Gastrocnemius medialis (tissue), 4 donors: ENCODE measurements at regions not wholly inside any gene's neighbourhood (a gene's known extent, or its start where the extent isn't known, plus 50 kb on each side); places are given as distances from the start of the nearest gene placed in this dataset.

Experiments used
- ATAC-seq, 2 donors: fragments of 150-250 bp; one replicate each; pipeline ENCODE4 v1.9.1; 2016
- DNase-seq, 2 donors: peaks; one replicate each; pipeline ENCODE4 v3.0.0-alpha.2; 2019
- H3K27ac ChIP-seq, 4 donors: fragments of 200-600 bp; sonication (generic); 1 replicate in 1 of 4; 2 replicates in 3 of 4; pipeline ENCODE4 v1.5.1; 2016 to 2018; ENCODE audit warnings: mild to moderate bottlenecking in 2 of 4, moderate library complexity in 1 of 4
- H3K27me3 ChIP-seq, 3 donors: fragments of 200-600 bp; sonication (generic) in 2 of 3; 1 replicate in 1 of 3; 2 replicates in 2 of 3; pipeline versions ENCODE4 v1.5.1 to v1.6.0; 2016 to 2019; ENCODE audit warnings: mild to moderate bottlenecking in 1 of 3, moderate library complexity in 1 of 3
- H3K36me3 ChIP-seq, 2 donors: fragments of 200-600 bp; sonication (generic) in 1 of 2; one replicate each; pipeline ENCODE4 v1.5.1; 2017 to 2018
- H3K4me1 ChIP-seq, 2 donors: fragments of 200-600 bp; sonication (generic) in 1 of 2; one replicate each; pipeline ENCODE4 v1.5.1; 2016 to 2017; ENCODE audit warnings: mild to moderate bottlenecking in 2 of 2
- H3K4me3 ChIP-seq, 4 donors: fragments of 200-600 bp; sonication (generic) in 3 of 4; 1 replicate in 1 of 4; 2 replicates in 3 of 4; pipeline ENCODE4 v1.5.1; 2016 to 2019; ENCODE audit warnings: mild to moderate bottlenecking in 2 of 4
- H3K9me3 ChIP-seq, 3 donors: fragments of 200-600 bp; sonication (generic) in 2 of 3; 1 replicate in 1 of 3; 2 replicates in 2 of 3; pipeline ENCODE4 v1.5.1; 2016 to 2019
- CTCF ChIP-seq, 5 experiments: fragments of 450-650 bp in 3 of 5; fragments of 200-600 bp in 2 of 5; sonication (generic) in 2 of 5; IDR thresholded peaks in 4 of 5; conservative IDR thresholded peaks in 1 of 5; 1 replicate in 4 of 5; 2 replicates in 1 of 5; pipeline ENCODE4 v1.5.1; 2016 to 2019; ENCODE audit warnings: antibody characterized with exemption in 5 of 5, mild to moderate bottlenecking in 3 of 5, moderate library complexity in 3 of 5
- POLR2A ChIP-seq, 2 donors: fragments of 450-650 bp; IDR thresholded peaks; one replicate each; pipeline ENCODE4 v1.6.1; 2017; ENCODE audit warnings: antibody characterized with exemption in 2 of 2, mild to moderate bottlenecking in 2 of 2, moderate library complexity in 2 of 2
- in situ Hi-C, 4 donors: fragments of 200-750 bp; cut with MboI; loops; one replicate each; pipeline versions ENCODE4 v1.15.0 to v1.8.0; 2017; ENCODE audit warnings: low sequenced_read_pairs in 4 of 4
- intact Hi-C: fragments of 100-400 bp; cut with DNase I; formaldehyde crosslinking; loops from one replicate; pipeline ENCODE4 v1.15.1; 2023; ENCODE audit warnings: low total_unique reads

- intact Hi-C loops: no loop called here
- ATAC-seq (no peak), DNase-seq (no peak)
- H3K4me3 ChIP-seq: no peak overlapping the region
- H3K9me3 ChIP-seq: no peaks in the 10 kb centered on the region
- in situ Hi-C loops: no loop called here
- H3K4me1 ChIP-seq: no peaks in the 10 kb centered on the region
- no peaks in the 10 kb centered on the region for H3K36me3 ChIP-seq
- TF ChIP-seq POLR2A (IDR thresholded peaks at IDR 0.05) (no peak), CTCF (IDR thresholded peaks at IDR 0.05 in 4 of 5, conservative IDR thresholded peaks at IDR 0.05 in 1 of 5) (no peak)
- H3K27me3 ChIP-seq: peaks cover under 1 to 19% (median 4%) of the 10 kb centered on the region in 3 donors
- H3K27ac ChIP-seq: no peak overlapping the region
These were observed 282.5 kb upstream of the FOXF1 start for GRCh38 chr16:86227801-86228200.

DNA sequence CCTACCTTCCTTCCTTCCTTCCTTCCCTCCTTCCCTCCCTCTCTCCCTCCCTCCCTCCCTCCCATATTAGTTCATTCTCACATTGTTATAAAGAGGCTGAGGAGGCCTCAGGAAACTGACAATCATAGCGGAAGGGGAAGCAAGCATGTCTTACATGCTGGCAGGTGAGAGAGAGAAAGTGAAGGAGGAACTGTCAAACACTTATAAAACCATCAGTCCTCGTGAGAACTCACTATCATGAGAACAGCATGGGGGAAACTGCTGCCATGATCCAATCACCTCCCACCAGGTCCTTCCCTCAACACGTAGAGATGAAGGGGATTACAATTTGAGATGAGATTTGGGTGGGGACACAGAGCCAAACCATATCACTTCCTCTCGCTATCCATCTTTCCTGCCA lies 281.6 kb upstream of the FOXF1 start:
- DNase-seq: no peak
- TF ChIP-seq POLR2A (IDR thresholded peaks at IDR 0.05) (no peak), CTCF (IDR thresholded peaks at IDR 0.05 in 4 of 5, conservative IDR thresholded peaks at IDR 0.05 in 1 of 5) (no peak)
- in situ Hi-C loops (no loop called here), intact Hi-C loops (no loop called here)
- peaks cover 0 to 18% (median 0%) of the 10 kb centered on the region in 3 donors for H3K27me3 ChIP-seq
- ATAC-seq: no peak
- H3K4me1 ChIP-seq: no peaks in the 10 kb centered on the region
- no peak overlapping the region for H3K4me3 ChIP-seq
- H3K27ac ChIP-seq: no peak overlapping the region
- H3K36me3 ChIP-seq: no peaks in the 10 kb centered on the region
- no peaks in the 10 kb centered on the region for H3K9me3 ChIP-seq

- DNase-seq: no peak
- Histone ChIP-seq H3K9me3 (no peaks in the 10 kb centered on the region), H3K27ac (no peak overlapping the region), H3K4me1 (no peaks in the 10 kb centered on the region), H3K36me3 (no peaks in the 10 kb centered on the region), H3K4me3 (no peak overlapping the region), H3K27me3 (peaks cover 0 to 14% (median 0%) of the 10 kb centered on the region in 3 donors)
- in situ Hi-C loops (no loop called here), intact Hi-C loops (no loop called here)
- no peak for ATAC-seq
- no peak for TF ChIP-seq CTCF (IDR thresholded peaks at IDR 0.05 in 4 of 5, conservative IDR thresholded peaks at IDR 0.05 in 1 of 5)
- TF ChIP-seq POLR2A (IDR thresholded peaks at IDR 0.05): no peak
These were observed 281.0 kb upstream of the FOXF1 start for GRCh38 chr16:86229283-86229682.

DNA sequence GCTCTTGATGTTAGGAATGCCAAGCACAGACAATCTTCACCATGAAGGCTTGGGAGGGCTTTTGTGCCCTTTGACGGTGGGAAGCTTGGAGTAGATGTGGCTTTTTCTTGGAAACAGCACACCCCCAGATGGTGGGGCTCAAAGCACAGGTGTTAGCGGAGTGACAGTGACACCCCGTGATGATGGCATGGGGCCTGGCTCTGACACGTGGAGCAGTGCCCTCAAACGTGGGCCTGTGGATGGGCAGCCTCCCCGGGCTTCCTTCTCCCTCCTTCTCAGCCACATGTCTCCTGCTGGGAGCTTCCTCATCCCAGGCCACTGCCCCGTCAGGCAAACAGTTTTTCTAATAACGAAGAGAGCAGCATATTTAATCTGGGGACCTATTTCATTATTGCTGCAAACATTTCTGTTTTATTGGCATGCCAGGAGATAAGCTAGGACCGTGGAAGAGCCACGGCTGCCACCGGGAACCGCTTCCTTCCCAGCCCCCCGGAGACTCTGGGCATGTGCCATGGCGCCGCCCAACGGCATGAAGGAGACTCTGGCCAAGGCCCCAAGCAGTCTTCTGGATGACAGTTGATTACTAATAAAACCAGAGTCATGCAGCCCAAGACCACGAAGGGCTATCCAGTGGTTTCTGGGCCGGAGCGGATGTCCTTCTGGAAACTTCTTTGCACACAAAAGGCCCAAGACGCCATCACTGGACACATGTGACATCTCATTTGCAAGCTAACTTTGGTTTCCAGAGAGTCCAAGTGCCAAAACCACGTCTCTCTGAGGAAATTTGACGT lies 280.3 kb upstream of the FOXF1 start:
- ATAC-seq: no peak
- Histone ChIP-seq H3K4me1 (no peaks in the 10 kb centered on the region), H3K27me3 (peaks cover 0 to 14% (median 0%) of the 10 kb centered on the region in 3 donors)

More for the DNA sequence above, 280.3 kb upstream of the FOXF1 start:
- intact Hi-C loops (no loop called here), in situ Hi-C loops (no loop called here)
- H3K36me3 ChIP-seq: no peaks in the 10 kb centered on the region
- TF ChIP-seq CTCF (IDR thresholded peaks at IDR 0.05 in 4 of 5, conservative IDR thresholded peaks at IDR 0.05 in 1 of 5): no peak
- no peak for TF ChIP-seq POLR2A (IDR thresholded peaks at IDR 0.05)
- no peaks in the 10 kb centered on the region for H3K9me3 ChIP-seq
- no peak for DNase-seq
- H3K4me3 ChIP-seq: no peak overlapping the region
- no peak overlapping the region for H3K27ac ChIP-seq
